Endothelial cell of umbilical vein (primary cell): ENCODE measurements at regions not wholly inside any gene's neighbourhood (a gene's known extent, or its start where the extent isn't known, plus 50 kb on each side); places are given as distances from the start of the nearest gene placed in this dataset.

Experiments
- BruUV-seq: library from RNA; stranded (reverse); fragments of 400-500 nt; replicated peaks from 2 replicates; lab custom pipeline; 2021; lab: Mats Ljungman, UMichigan
- CTCF ChIA-PET: fragments of 300-600, 350-600 bp; sonication (Branson Sonifier 250); formaldehyde crosslinking; loops from one replicate; lab custom pipeline; 2021; ENCODE audit warnings: antibody characterized with exemption, inconsistent platforms; lab: Charles Lee
- POLR2A ChIA-PET: fragments of 300-600, 350-600 bp; sonication (Branson Sonifier 250); formaldehyde crosslinking; loops from one replicate; lab custom pipeline; 2021; ENCODE audit warnings: antibody characterized with exemption, inconsistent platforms; lab: Charles Lee
- DNase-seq: peaks from one replicate; pipeline ENCODE4 v3.0.0-alpha.2; 2011; ENCODE audit warnings: low read depth, low spot score
- FAIRE-seq: peaks from 2 replicates; lab custom pipeline; 2011; peaks lifted over from hg19 to GRCh38; lab: Jason Lieb, UNC
- H2AFZ ChIP-seq: 2 replicates; pipeline ENCODE4 v1.6.0; 2012; ENCODE audit warnings: low read depth, low read length, control low read depth, inconsistent platforms
- H3K27ac ChIP-seq: 2 replicates; pipeline ENCODE4 v1.5.1; 2011; ENCODE audit warnings: low read depth, mild to moderate bottlenecking, control low read depth, low read length, moderate library complexity; ENCODE audit not compliant: insufficient read depth
- H3K27me3 ChIP-seq, 2 experiments: 2 replicates each; pipeline versions ENCODE4 v1.6.0 to v1.6.1; 2011; ENCODE audit warnings: low read length in 2 of 2, mixed read lengths in 1 of 2; ENCODE audit not compliant: control insufficient read depth in 2 of 2, insufficient read depth in 2 of 2
- H3K36me3 ChIP-seq, 2 experiments: 2 replicates in 1 of 2; 3 replicates in 1 of 2; pipeline ENCODE4 v1.5.1; 2011; ENCODE audit warnings: low read length in 2 of 2, mild to moderate bottlenecking in 1 of 2, moderate library complexity in 1 of 2; ENCODE audit not compliant: control insufficient read depth in 2 of 2, insufficient read depth in 2 of 2; ENCODE audit errors: extremely low read depth in 1 of 2
- H3K4me1 ChIP-seq: 3 replicates; pipeline ENCODE4 v1.5.1; 2011; ENCODE audit warnings: mild to moderate bottlenecking, low read length; ENCODE audit not compliant: control insufficient read depth, insufficient read depth; ENCODE audit errors: extremely low read depth
- H3K4me2 ChIP-seq: 2 replicates; pipeline ENCODE4 v1.6.1; 2011; ENCODE audit warnings: low read length, control low read depth, mixed read lengths; ENCODE audit not compliant: insufficient read depth
- H3K4me3 ChIP-seq, 3 experiments: fragments of 200-600 bp in 1 of 3; sonication (generic), shearing (Covaris generic) in 1 of 3; replicated peaks in 1 of 3; 2 replicates each; pipeline ENCODE4 v1.5.1; 2011 to 2016; ENCODE audit warnings: control low read depth in 3 of 3, low read length in 3 of 3, mild to moderate bottlenecking in 2 of 3, inconsistent platforms in 1 of 3, low read depth in 1 of 3, moderate library complexity in 1 of 3; ENCODE audit not compliant: insufficient read depth in 1 of 3
- H3K79me2 ChIP-seq: 2 replicates; pipeline ENCODE4 v1.6.0; 2012; ENCODE audit warnings: low read length, inconsistent platforms; ENCODE audit not compliant: control insufficient read depth, insufficient read depth
- H3K9ac ChIP-seq: replicated peaks from 2 replicates; pipeline ENCODE3; 2011; ENCODE audit warnings: low read length, control low read depth; ENCODE audit not compliant: insufficient read depth; ENCODE audit errors: extremely low read depth
- H3K9me1 ChIP-seq: replicated peaks from 3 replicates; pipeline ENCODE4 v1.6.0; 2011; ENCODE audit warnings: mild to moderate bottlenecking, low read length; ENCODE audit not compliant: control insufficient read depth, insufficient read depth; ENCODE audit errors: extremely low read depth
- H3K9me3 ChIP-seq: replicated peaks from 2 replicates; pipeline ENCODE4 v1.5.1; 2012; ENCODE audit warnings: low read length, inconsistent platforms; ENCODE audit not compliant: control insufficient read depth, insufficient read depth
- H4K20me1 ChIP-seq: replicated peaks from 2 replicates; pipeline ENCODE3; 2011; ENCODE audit warnings: mild to moderate bottlenecking, low read length; ENCODE audit not compliant: control insufficient read depth, insufficient read depth; ENCODE audit errors: extremely low read depth
- CTCF ChIP-seq, 2 donors: IDR thresholded peaks; 1 replicate in 1 of 2; 2 replicates in 1 of 2; pipeline ENCODE4 v1.5.1; 2011; ENCODE audit warnings: low read length in 2 of 2, mild to moderate bottlenecking in 2 of 2, moderate library complexity in 2 of 2, control low read depth in 1 of 2, inconsistent platforms in 1 of 2, low read depth in 1 of 2; ENCODE audit not compliant: insufficient read depth in 1 of 2; ENCODE audit errors: extremely low read depth in 1 of 2
- EZH2 ChIP-seq: IDR thresholded peaks from 2 replicates; pipeline ENCODE4 v1.6.1; 2012; ENCODE audit warnings: borderline replicate concordance, low read depth, mild to moderate bottlenecking, moderate library complexity, low read length, inconsistent platforms; ENCODE audit not compliant: severe bottlenecking
- FOS ChIP-seq: IDR thresholded peaks from 2 replicates; pipeline ENCODE4 v1.6.1; 2011; ENCODE audit warnings: mild to moderate bottlenecking, low read length, moderate library complexity, borderline replicate concordance; ENCODE audit not compliant: insufficient read depth
- GATA2 ChIP-seq: IDR thresholded peaks from 2 replicates; pipeline ENCODE4 v1.7.0; 2011; ENCODE audit warnings: low read depth, mild to moderate bottlenecking, moderate library complexity, mixed read lengths, low read length; ENCODE audit not compliant: insufficient read length, insufficient read depth
- JUN ChIP-seq: IDR thresholded peaks from 2 replicates; pipeline ENCODE4 v1.6.1; 2011; ENCODE audit warnings: borderline replicate concordance, low read depth; ENCODE audit not compliant: insufficient read length, insufficient read depth
- MAX ChIP-seq: IDR thresholded peaks from 2 replicates; pipeline ENCODE4 v1.6.1; 2011; ENCODE audit not compliant: insufficient read depth, insufficient read length
- MYC ChIP-seq: IDR thresholded peaks from one replicate; pipeline ENCODE4 v1.6.1; 2011; ENCODE audit warnings: mild to moderate bottlenecking, low read depth, low read length
- POLR2A ChIP-seq: IDR thresholded peaks from 2 replicates; pipeline ENCODE4 v1.6.1; 2012; ENCODE audit warnings: low read depth, mild to moderate bottlenecking, control low read depth, low read length
- POLR2AphosphoS5 ChIP-seq: IDR thresholded peaks from 2 replicates; pipeline ENCODE4 v1.6.1; 2012; ENCODE audit warnings: low read depth, mild to moderate bottlenecking, control low read depth, low read length, moderate library complexity; ENCODE audit not compliant: insufficient read depth
- dilution Hi-C: fragments of 300-500 bp; cut with MboI; formaldehyde crosslinking; loops from one replicate; pipeline ENCODE4 v1.15.0; 2019; ENCODE audit warnings: low sequenced_read_pairs; ENCODE audit not compliant: extremely low pct_ligation_motif_present
- intact Hi-C: fragments of 100-400 bp; cut with micrococcal nuclease; formaldehyde crosslinking; loops from one replicate; pipeline ENCODE4 v1.10.0; 2022

GRCh38 chr1:169044971-169045370 is 61.5 kb upstream of the ATP1B1 start:
- no peaks in the 10 kb centered on the region for H4K20me1 ChIP-seq
- no peak overlapping the region for H3K4me2 ChIP-seq
- no peak overlapping the region for H3K4me3 ChIP-seq
- H3K27me3 ChIP-seq, result peaks cover 0 to 3% of the 10 kb centered on the region in 2 experiments
- dilution Hi-C loops, result no loop called here
- no peaks in the 10 kb centered on the region for H3K4me1 ChIP-seq
- no peaks in the 10 kb centered on the region for H3K9me1 ChIP-seq
- ChIA-PET POLR2A (no interaction called here), CTCF (interaction anchor here (1.4 kb wide), 1 partner anchor 16 kb away, joined by 3 read pairs; no protein-coding TSS in a partner anchor)
- H3K9me3 ChIP-seq, result no peaks in the 10 kb centered on the region
- H3K27ac ChIP-seq, result no peak overlapping the region
- no peaks in the 10 kb centered on the region for H3K36me3 ChIP-seq
- FAIRE-seq (no peak), DNase-seq (no peak)
- H3K79me2 ChIP-seq, result no peaks in the 10 kb centered on the region
- no peak for TF ChIP-seq JUN
- no peak for TF ChIP-seq CTCF (IDR thresholded peaks at IDR 0.05; ENCODE audit: extremely low read depth in 1 of 2, insufficient read depth in 1 of 2, low read depth in 1 of 2, low read length in 2 of 2)
- TF ChIP-seq MYC, result no peak
- no peak for TF ChIP-seq MAX
- no peak for TF ChIP-seq GATA2
- TF ChIP-seq POLR2AphosphoS5, result no peak
- TF ChIP-seq FOS, result no peak
- no peak for TF ChIP-seq POLR2A
- TF ChIP-seq EZH2, result no peak
- no peak overlapping the region for H3K9ac ChIP-seq
- H2AFZ ChIP-seq, result no peak overlapping the region
- no TSS peak for BruUV-seq
- intact Hi-C loops, result no loop called here
